Adrenal gland (tissue), 9 donors: ENCODE measurements at regions not wholly inside any gene's neighbourhood (a gene's known extent, or its start where the extent isn't known, plus 50 kb on each side); places are given as distances from the start of the nearest gene placed in this dataset.

Experiments used
- DNase-seq, 7 donors: peaks; one replicate each; pipeline ENCODE4 v3.0.0-alpha.2; 2019 to 2020
- H3K27ac ChIP-seq, 5 donors: fragments of 200-600 bp; sonication (generic) in 4 of 5; 1 replicate in 3 of 5; 2 replicates in 2 of 5; pipeline versions ENCODE4 v1.5.1 to v1.8.0; 2016 to 2020; ENCODE audit warnings: mild to moderate bottlenecking in 1 of 5
- H3K27me3 ChIP-seq: fragments of 200-600 bp; 2 replicates; pipeline ENCODE4 v1.8.0; 2021
- H3K36me3 ChIP-seq, 2 donors: fragments of 200-600 bp; replicated peaks in 1 of 2; 1 replicate in 1 of 2; 2 replicates in 1 of 2; pipeline versions ENCODE4 v1.5.1 to v1.8.0; 2018 to 2022
- H3K4me1 ChIP-seq, 2 donors: fragments of 200-600 bp; replicated peaks in 1 of 2; 1 replicate in 1 of 2; 2 replicates in 1 of 2; pipeline versions ENCODE4 v1.5.1 to v1.8.0; 2018 to 2021
- H3K4me3 ChIP-seq, 4 donors: fragments of 200-600 bp; sonication (generic) in 3 of 4; one replicate each; pipeline ENCODE4 v1.5.1; 2016 to 2018
- H3K9me3 ChIP-seq, 3 donors: fragments of 200-600 bp; sonication (generic) in 1 of 3; replicated peaks in 1 of 3; 1 replicate in 2 of 3; 2 replicates in 1 of 3; pipeline versions ENCODE4 v1.5.1 to v1.8.0; 2016 to 2021
- CTCF ChIP-seq, 6 experiments: fragments of 450-650 bp in 4 of 6; fragments of 200-600 bp in 2 of 6; sonication (generic) in 1 of 6; IDR thresholded peaks; 1 replicate in 5 of 6; 2 replicates in 1 of 6; pipeline versions ENCODE4 v1.5.1 to v1.8.0; 2016 to 2021; ENCODE audit warnings: antibody characterized with exemption in 6 of 6, mild to moderate bottlenecking in 2 of 6, moderate library complexity in 1 of 6
- POLR2A ChIP-seq, 2 donors: fragments of 450-650 bp; IDR thresholded peaks; one replicate each; pipeline ENCODE4 v1.6.1; 2017; ENCODE audit warnings: antibody characterized with exemption in 2 of 2, mild to moderate bottlenecking in 2 of 2, moderate library complexity in 1 of 2
- WGBS, 4 donors: extraction: QIAGEN DNeasy Blood & Tissue Kit in 2 of 4; methylation state at CpG; one replicate each; pipeline versions ENCODE4 v1.1.5 to v1.1.7; 2013 to 2017; 5-methylcytosine and 5-hydroxymethylcytosine counted together
- intact Hi-C, 2 donors: fragments of 100-400 bp; cut with DNase I; formaldehyde crosslinking; loops; one replicate each; pipeline versions ENCODE4 v1.14.1 to v1.15.0; 2022 to 2023
- donor health status: healthy with polysubstance abuse.
- donor health status: Bipolar disorder and iron deficiency.
- donor health status: DM: yes; HTN: yes; CAD: no.
- donor health status: DM: no; HTN: no; CAD: no.
- donor health status: DM: no; HTN: no; CAD: no.

- no peak overlapping the region for H3K4me3 ChIP-seq
- no peaks in the 10 kb centered on the region for H3K36me3 ChIP-seq
- no peak for DNase-seq
- H3K4me1 ChIP-seq, result no peaks in the 10 kb centered on the region
- WGBS, 4 donors, result 38 to 69% (median 49%) methylated on average over 1 of the region's 1 CpG
- H3K27ac ChIP-seq, result no peak overlapping the region
- H3K27me3 ChIP-seq, result no peaks in the 10 kb centered on the region
- H3K9me3 ChIP-seq, result no peaks in the 10 kb centered on the region
- intact Hi-C loops, result no loop called here
- TF ChIP-seq CTCF (IDR thresholded peaks at IDR 0.05), result no peak
- TF ChIP-seq POLR2A (IDR thresholded peaks at IDR 0.05), result no peak
Measured at GRCh38 chr4:115272185-115272584, 158.8 kb upstream of the NDST4 start.

DNA sequence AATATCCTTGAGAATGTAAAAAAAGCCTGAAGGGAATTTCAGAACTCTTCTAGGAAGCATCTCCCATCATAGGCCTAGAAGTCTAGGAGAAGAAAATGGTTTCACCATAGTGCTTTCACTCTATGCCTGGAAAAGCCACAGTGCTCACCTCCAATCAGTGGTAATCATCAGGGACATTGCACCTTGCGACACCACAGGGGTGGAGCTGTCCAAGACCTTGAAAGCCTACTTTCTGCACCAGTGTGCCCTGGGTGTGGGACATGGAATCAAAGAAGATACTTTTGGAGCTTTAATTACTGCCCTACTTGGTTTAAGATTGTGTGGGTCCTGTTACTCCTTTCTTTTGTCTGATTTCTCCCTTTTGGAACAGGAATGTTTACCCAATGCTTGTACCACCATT, 146.8 kb upstream of the NDST4 start:
- Histone ChIP-seq H3K36me3 (no peaks in the 10 kb centered on the region), H3K9me3 (no peaks in the 10 kb centered on the region), H3K4me3 (no peak overlapping the region), H3K27me3 (no peaks in the 10 kb centered on the region), H3K27ac (no peak overlapping the region), H3K4me1 (no peaks in the 10 kb centered on the region)
- DNase-seq, result no peak
- TF ChIP-seq POLR2A (IDR thresholded peaks at IDR 0.05) (no peak), CTCF (IDR thresholded peaks at IDR 0.05) (no peak)
- intact Hi-C loops, result no loop called here
- WGBS, 4 donors, result 72 to 97% (median 80%) methylated on average over 1 of the region's 1 CpG

DNA sequence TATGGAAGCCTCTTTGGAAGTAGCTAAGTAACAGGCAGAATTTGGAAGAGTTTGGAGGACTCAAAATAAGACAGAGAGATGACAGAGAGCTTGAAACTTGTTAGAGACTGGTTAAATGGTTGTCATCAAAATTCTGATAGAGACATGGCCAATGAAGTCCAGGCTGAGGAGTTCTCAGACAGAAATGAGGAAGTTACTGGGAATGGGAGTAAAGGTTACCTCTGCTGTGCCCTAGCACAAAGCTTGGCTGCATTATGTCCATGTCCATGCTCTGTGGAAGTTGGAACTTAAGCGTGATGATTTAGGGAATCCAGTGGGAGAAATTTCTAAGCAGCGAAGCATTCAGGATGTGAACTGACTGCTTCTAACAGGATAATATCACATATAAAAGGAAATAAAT, 146.2 kb upstream of the NDST4 start:
- no peak overlapping the region for H3K4me3 ChIP-seq
- TF ChIP-seq CTCF (IDR thresholded peaks at IDR 0.05) (no peak), POLR2A (IDR thresholded peaks at IDR 0.05) (no peak)
- H3K4me1 ChIP-seq, result no peaks in the 10 kb centered on the region
- DNase-seq, result no peak
- H3K27ac ChIP-seq, result no peak overlapping the region
- no peaks in the 10 kb centered on the region for H3K36me3 ChIP-seq
- no peaks in the 10 kb centered on the region for H3K27me3 ChIP-seq
- 85 to 90% (median 89%) methylated on average over 2 of the region's 2 CpGs for WGBS, 4 donors
- H3K9me3 ChIP-seq, result no peaks in the 10 kb centered on the region
- intact Hi-C loops, result no loop called here

GRCh38 chr4:115249808-115250207, 136.4 kb upstream of the NDST4 start:
- intact Hi-C loops, result no loop called here
- H3K4me3 ChIP-seq, result no peak overlapping the region
- no peaks in the 10 kb centered on the region for H3K27me3 ChIP-seq
- TF ChIP-seq CTCF (IDR thresholded peaks at IDR 0.05), result no peak
- TF ChIP-seq POLR2A (IDR thresholded peaks at IDR 0.05), result no peak
- no peaks in the 10 kb centered on the region for H3K36me3 ChIP-seq
- no peak overlapping the region for H3K27ac ChIP-seq
- WGBS, 4 donors, result 53 to 65% (median 60%) methylated on average over 3 of the region's 3 CpGs
- H3K9me3 ChIP-seq, result no peaks in the 10 kb centered on the region
- H3K4me1 ChIP-seq, result no peaks in the 10 kb centered on the region
- no peak for DNase-seq
